Uterus (tissue), 2 donors: ENCODE measurements at regions not wholly inside any gene's neighbourhood (a gene's known extent, or its start where the extent isn't known, plus 50 kb on each side); places are given as distances from the start of the nearest gene placed in this dataset.

Experiments used
- POLR2A ChIP-seq, 2 donors: fragments of 450-650 bp; IDR thresholded peaks; one replicate each; pipeline ENCODE4 v1.6.1; 2016; ENCODE audit warnings: antibody characterized with exemption in 2 of 2, mild to moderate bottlenecking in 1 of 2, moderate library complexity in 1 of 2
- TF ChIP-seq, protein P1 (sequence below), 4 experiments: fragments of 200-600 bp in 2 of 4; fragments of 450-650 bp in 2 of 4; sonication (generic) in 2 of 4; IDR thresholded peaks; one replicate each; pipeline ENCODE4 v1.5.1; 2016 to 2019; ENCODE audit warnings: antibody characterized with exemption in 4 of 4, mild to moderate bottlenecking in 2 of 4, moderate library complexity in 1 of 4

DNA sequence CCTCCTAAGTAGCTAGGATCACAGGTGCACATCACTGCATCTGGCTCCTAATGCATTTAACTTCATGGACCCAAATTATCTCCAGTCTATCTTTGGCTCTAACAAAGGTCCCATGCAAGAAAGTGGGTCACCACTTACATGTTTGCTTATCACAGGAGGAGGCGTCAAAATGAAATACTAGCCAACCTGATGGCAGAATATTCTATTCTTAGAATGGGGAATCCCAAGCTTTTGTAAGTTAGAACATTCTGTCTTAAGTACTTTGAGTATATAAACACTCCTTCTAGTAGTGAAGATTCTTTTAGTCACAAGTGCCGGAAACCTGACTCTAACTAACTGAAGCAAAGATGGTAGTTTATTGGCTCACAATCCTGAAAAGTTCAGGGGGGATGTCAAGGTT lies 72.0 kb upstream of the ADAMTS9 start:
- TF ChIP-seq, protein P1, sequence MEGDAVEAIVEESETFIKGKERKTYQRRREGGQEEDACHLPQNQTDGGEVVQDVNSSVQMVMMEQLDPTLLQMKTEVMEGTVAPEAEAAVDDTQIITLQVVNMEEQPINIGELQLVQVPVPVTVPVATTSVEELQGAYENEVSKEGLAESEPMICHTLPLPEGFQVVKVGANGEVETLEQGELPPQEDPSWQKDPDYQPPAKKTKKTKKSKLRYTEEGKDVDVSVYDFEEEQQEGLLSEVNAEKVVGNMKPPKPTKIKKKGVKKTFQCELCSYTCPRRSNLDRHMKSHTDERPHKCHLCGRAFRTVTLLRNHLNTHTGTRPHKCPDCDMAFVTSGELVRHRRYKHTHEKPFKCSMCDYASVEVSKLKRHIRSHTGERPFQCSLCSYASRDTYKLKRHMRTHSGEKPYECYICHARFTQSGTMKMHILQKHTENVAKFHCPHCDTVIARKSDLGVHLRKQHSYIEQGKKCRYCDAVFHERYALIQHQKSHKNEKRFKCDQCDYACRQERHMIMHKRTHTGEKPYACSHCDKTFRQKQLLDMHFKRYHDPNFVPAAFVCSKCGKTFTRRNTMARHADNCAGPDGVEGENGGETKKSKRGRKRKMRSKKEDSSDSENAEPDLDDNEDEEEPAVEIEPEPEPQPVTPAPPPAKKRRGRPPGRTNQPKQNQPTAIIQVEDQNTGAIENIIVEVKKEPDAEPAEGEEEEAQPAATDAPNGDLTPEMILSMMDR (IDR thresholded peaks at IDR 0.05): no peak
- no peak for TF ChIP-seq POLR2A (IDR thresholded peaks at IDR 0.05)
